HCT116 (cell line): ENCODE measurements at regions not wholly inside any gene's neighbourhood (a gene's known extent, or its start where the extent isn't known, plus 50 kb on each side); places are given as distances from the start of the nearest gene placed in this dataset.
"Not testable (repeated sequence)": the region's sequence is repeated elsewhere in the genome, so short reads cannot be mapped to it uniquely, and the experiment has no call there.

Experiments used
- POLR2A ChIP-seq: IDR thresholded peaks from 2 replicates; pipeline ENCODE4 v1.7.0; 2011; ENCODE audit warnings: borderline replicate concordance; ENCODE audit not compliant: insufficient read depth, insufficient read length; ENCODE audit errors: extremely low read depth
- RAD21 ChIP-seq: IDR thresholded peaks from 2 replicates; pipeline ENCODE4 v1.6.1; 2012; ENCODE audit warnings: low read depth, mild to moderate bottlenecking
- SP1 ChIP-seq: IDR thresholded peaks from 2 replicates; pipeline ENCODE4 v1.6.1; 2012; ENCODE audit warnings: low read depth
- SRF ChIP-seq: IDR thresholded peaks from 2 replicates; pipeline ENCODE4 v1.6.1; 2012; ENCODE audit warnings: low read depth
- YY1 ChIP-seq: IDR thresholded peaks from 2 replicates; pipeline ENCODE4 v1.6.1; 2011; ENCODE audit warnings: low read length, low read depth, moderate library complexity, mild to moderate bottlenecking; ENCODE audit not compliant: insufficient replicate concordance; ENCODE audit errors: extremely low read depth
- ZNF274 ChIP-seq: fragments of 200-500 bp; sonication (Bioruptor generic); IDR thresholded peaks from 2 replicates; pipeline ENCODE4 v1.6.1; 2014; ENCODE audit warnings: mild to moderate bottlenecking, low read depth, low read length, inconsistent platforms
- TF ChIP-seq, protein P1 (sequence below), 3 experiments: fragments of 200-600 bp in 1 of 3; sonication (generic) in 1 of 3; IDR thresholded peaks in 2 of 3; conservative IDR thresholded peaks in 1 of 3; 2 replicates each; pipeline ENCODE4 v1.5.1; 2012 to 2017; ENCODE audit warnings: low read depth in 2 of 3, low read length in 2 of 3, antibody characterized with exemption in 1 of 3, borderline replicate concordance in 1 of 3, control low read depth in 1 of 3, mild to moderate bottlenecking in 1 of 3, mixed read lengths in 1 of 3, mixed run types in 1 of 3, moderate library complexity in 1 of 3; ENCODE audit not compliant: insufficient read depth in 1 of 3
- TF ChIP-seq, protein P2 (sequence below): IDR thresholded peaks from 2 replicates; pipeline ENCODE4 v1.6.1; 2012

DNA sequence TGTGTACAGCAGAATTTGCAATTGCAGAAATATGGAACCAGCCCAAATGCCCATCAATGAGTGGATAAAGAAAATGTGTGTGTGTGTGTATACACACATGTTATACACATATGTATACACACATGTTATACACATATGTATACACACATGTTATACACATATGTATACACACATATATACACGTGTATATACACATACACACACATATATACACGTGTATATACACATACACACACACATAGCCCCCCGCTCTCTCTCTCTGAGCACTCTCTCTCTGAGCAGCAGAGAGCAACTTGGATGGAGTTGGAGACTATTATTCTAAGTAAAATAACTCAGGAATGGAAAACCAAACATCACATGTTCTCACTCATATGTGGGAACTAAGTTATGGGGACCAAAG is 289.6 kb upstream of the INTU start:
- TF ChIP-seq RAD21, YY1, SRF, POLR2A, ZNF274, SP1: not testable (repeated sequence)
- TF ChIP-seq, protein P1, sequence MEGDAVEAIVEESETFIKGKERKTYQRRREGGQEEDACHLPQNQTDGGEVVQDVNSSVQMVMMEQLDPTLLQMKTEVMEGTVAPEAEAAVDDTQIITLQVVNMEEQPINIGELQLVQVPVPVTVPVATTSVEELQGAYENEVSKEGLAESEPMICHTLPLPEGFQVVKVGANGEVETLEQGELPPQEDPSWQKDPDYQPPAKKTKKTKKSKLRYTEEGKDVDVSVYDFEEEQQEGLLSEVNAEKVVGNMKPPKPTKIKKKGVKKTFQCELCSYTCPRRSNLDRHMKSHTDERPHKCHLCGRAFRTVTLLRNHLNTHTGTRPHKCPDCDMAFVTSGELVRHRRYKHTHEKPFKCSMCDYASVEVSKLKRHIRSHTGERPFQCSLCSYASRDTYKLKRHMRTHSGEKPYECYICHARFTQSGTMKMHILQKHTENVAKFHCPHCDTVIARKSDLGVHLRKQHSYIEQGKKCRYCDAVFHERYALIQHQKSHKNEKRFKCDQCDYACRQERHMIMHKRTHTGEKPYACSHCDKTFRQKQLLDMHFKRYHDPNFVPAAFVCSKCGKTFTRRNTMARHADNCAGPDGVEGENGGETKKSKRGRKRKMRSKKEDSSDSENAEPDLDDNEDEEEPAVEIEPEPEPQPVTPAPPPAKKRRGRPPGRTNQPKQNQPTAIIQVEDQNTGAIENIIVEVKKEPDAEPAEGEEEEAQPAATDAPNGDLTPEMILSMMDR (IDR thresholded peaks at IDR 0.05 in 2 of 3, conservative IDR thresholded peaks at IDR 0.05 in 1 of 3; ENCODE audit: borderline replicate concordance in 1 of 3, insufficient read depth in 1 of 3, low read depth in 2 of 3, low read length in 2 of 3) = not testable (repeated sequence)
- TF ChIP-seq, protein P2, sequence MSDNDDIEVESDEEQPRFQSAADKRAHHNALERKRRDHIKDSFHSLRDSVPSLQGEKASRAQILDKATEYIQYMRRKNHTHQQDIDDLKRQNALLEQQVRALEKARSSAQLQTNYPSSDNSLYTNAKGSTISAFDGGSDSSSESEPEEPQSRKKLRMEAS = not testable (repeated sequence)
